Lung (tissue), 11 donors: ENCODE measurements at regions not wholly inside any gene's neighbourhood (a gene's known extent, or its start where the extent isn't known, plus 50 kb on each side); places are given as distances from the start of the nearest gene placed in this dataset.

Source experiments
- ATAC-seq: fragments of 200-7000 bp; cut with Tn5 transposase; one replicate; pipeline ENCODE4 v1.9.1; 2020; ENCODE audit warnings: moderate number of reproducible peaks; ENCODE audit not compliant: insufficient read depth, low FRiP score
- DNase-seq, 3 donors: peaks; one replicate each; pipeline ENCODE4 v3.0.0-alpha.2; 2013 to 2017
- H3K27ac ChIP-seq, 2 donors: one replicate each; pipeline ENCODE4 v1.5.1; 2013; ENCODE audit warnings: mild to moderate bottlenecking in 2 of 2, moderate library complexity in 2 of 2, control low read depth in 1 of 2, inconsistent platforms in 1 of 2, low read depth in 1 of 2, low read length in 1 of 2
- H3K27me3 ChIP-seq, 3 donors: one replicate each; pipeline ENCODE4 v1.5.1; 2013; ENCODE audit warnings: low read length in 2 of 3; ENCODE audit not compliant: control insufficient read depth in 3 of 3, insufficient read depth in 3 of 3
- H3K36me3 ChIP-seq, 4 donors: one replicate each; pipeline ENCODE4 v1.5.1; 2013; ENCODE audit warnings: low read length in 4 of 4, mild to moderate bottlenecking in 1 of 4, moderate library complexity in 1 of 4; ENCODE audit not compliant: control insufficient read depth in 4 of 4, insufficient read depth in 4 of 4
- H3K4me1 ChIP-seq, 5 donors: one replicate each; pipeline ENCODE4 v1.5.1; 2013; ENCODE audit warnings: low read length in 5 of 5, mild to moderate bottlenecking in 2 of 5, moderate library complexity in 1 of 5; ENCODE audit not compliant: control insufficient read depth in 5 of 5, insufficient read depth in 5 of 5
- H3K4me3 ChIP-seq: one replicate; pipeline ENCODE4 v1.5.1; 2013; ENCODE audit warnings: mild to moderate bottlenecking, control low read depth, moderate library complexity
- H3K9ac ChIP-seq, 2 donors: one replicate each; pipeline ENCODE4 v1.5.1; 2013; ENCODE audit warnings: low read length in 2 of 2, control low read depth in 1 of 2; ENCODE audit not compliant: insufficient read depth in 1 of 2
- H3K9me3 ChIP-seq, 4 donors: one replicate each; pipeline ENCODE4 v1.5.1; 2013; ENCODE audit warnings: low read length in 3 of 4, mild to moderate bottlenecking in 1 of 4, moderate library complexity in 1 of 4; ENCODE audit not compliant: control insufficient read depth in 4 of 4, insufficient read depth in 3 of 4
- CTCF ChIP-seq: IDR thresholded peaks from 2 replicates; pipeline ENCODE4 v1.5.1; 2012; ENCODE audit warnings: mild to moderate bottlenecking; ENCODE audit errors: control extremely low read depth, extremely low read depth
- WGBS, 2 donors: extraction: QIAGEN DNeasy Blood & Tissue Kit; methylation state at CpG; one replicate each; pipeline ENCODE4 v1.1.7; 2013; 5-methylcytosine and 5-hydroxymethylcytosine counted together
- donor health status: control.
- donor health status: control.
- donor health status: Bipolar disorder and iron deficiency.
- donor health status: healthy.
- donor health status: DM: yes; HTN: yes; CAD: no.

- no peak for TF ChIP-seq CTCF
- H3K36me3 ChIP-seq, result no peaks in the 10 kb centered on the region
- no peaks in the 10 kb centered on the region for H3K4me1 ChIP-seq
- 51 to 59% methylated on average over 4 of the region's 4 CpGs for WGBS, 2 donors
- no peak overlapping the region for H3K4me3 ChIP-seq
- no peaks in the 10 kb centered on the region for H3K27me3 ChIP-seq
- no peak overlapping the region for H3K27ac ChIP-seq
- H3K9ac ChIP-seq, result no peak overlapping the region
- ATAC-seq (no peak), DNase-seq (no peak)
- peaks cover 0 to 5% (median 2%) of the 10 kb centered on the region in 4 donors for H3K9me3 ChIP-seq
These were observed 190.9 kb upstream of the TAPT1 start for GRCh38 chr4:16417198-16417597.

GRCh38 chr4:16416601-16417000 is 190.3 kb upstream of the TAPT1 start:
- H3K4me1 ChIP-seq, result no peaks in the 10 kb centered on the region
- no peak for TF ChIP-seq CTCF
- ATAC-seq (no peak), DNase-seq (no peak)
- H3K27me3 ChIP-seq, result no peaks in the 10 kb centered on the region
- H3K4me3 ChIP-seq, result no peak overlapping the region
- no peaks in the 10 kb centered on the region for H3K36me3 ChIP-seq
- H3K9me3 ChIP-seq, result peaks cover 0 to 5% (median 2%) of the 10 kb centered on the region in 4 donors
- H3K9ac ChIP-seq, result no peak overlapping the region
- no peak overlapping the region for H3K27ac ChIP-seq

GRCh38 chr4:16415751-16416150 is 189.5 kb upstream of the TAPT1 start:
- no peaks in the 10 kb centered on the region for H3K27me3 ChIP-seq
- no peak overlapping the region for H3K27ac ChIP-seq
- no peak overlapping the region for H3K9ac ChIP-seq
- TF ChIP-seq CTCF, result no peak
- ATAC-seq, result no peak
- H3K4me3 ChIP-seq, result no peak overlapping the region
- peaks cover 0 to 4% (median 1%) of the 10 kb centered on the region in 4 donors for H3K9me3 ChIP-seq
- H3K36me3 ChIP-seq, result no peaks in the 10 kb centered on the region
- no peaks in the 10 kb centered on the region for H3K4me1 ChIP-seq
- DNase-seq, result no peak

- no peak overlapping the region for H3K27ac ChIP-seq
- no peaks in the 10 kb centered on the region for H3K36me3 ChIP-seq
- WGBS, 2 donors, result 82 to 90% methylated on average over 10 of the region's 10 CpGs
- H3K4me3 ChIP-seq, result no peak overlapping the region
- no peaks in the 10 kb centered on the region for H3K27me3 ChIP-seq
- no peak for DNase-seq
- no peak for TF ChIP-seq CTCF
- no peak for ATAC-seq
- no peaks in the 10 kb centered on the region for H3K4me1 ChIP-seq
- peaks cover 0 to 2% (median 0%) of the 10 kb centered on the region in 4 donors for H3K9me3 ChIP-seq
- no peak overlapping the region for H3K9ac ChIP-seq
These were observed 187.7 kb upstream of the TAPT1 start for GRCh38 chr4:16413814-16414555.
